Panc1 (cell line): ENCODE measurements at regions not wholly inside any gene's neighbourhood (a gene's known extent, or its start where the extent isn't known, plus 50 kb on each side); places are given as distances from the start of the nearest gene placed in this dataset.

Source experiments
- ATAC-seq: fragments of 200-7000 bp; cut with Tn5 transposase; 2 replicates; pipeline ENCODE4 v1.9.1; 2020; ENCODE audit warnings: mild to moderate bottlenecking, moderate library complexity
- BruUV-seq: library from RNA; stranded (reverse); fragments of 400-500 nt; replicated peaks from 2 replicates; lab custom pipeline; 2021; lab: Mats Ljungman, UMichigan
- CTCF ChIA-PET: fragments of 300-600 bp; sonication (Branson Sonifier 250); formaldehyde crosslinking; loops from one replicate; lab custom pipeline; 2022; ENCODE audit warnings: antibody characterized with exemption; lab: Charles Lee
- POLR2A ChIA-PET: fragments of 300-600 bp; sonication (Branson Sonifier 250); formaldehyde crosslinking; loops from one replicate; lab custom pipeline; 2022; ENCODE audit warnings: antibody characterized with exemption; lab: Charles Lee
- DNase-seq: peaks from one replicate; pipeline ENCODE4 v3.0.0-alpha.2; 2010; ENCODE audit warnings: low read depth, low spot score
- H3K27ac ChIP-seq: 2 replicates; pipeline ENCODE4 v1.5.1; 2011; ENCODE audit warnings: mild to moderate bottlenecking, low read length, inconsistent platforms
- H3K27me3 ChIP-seq: fragments of 200-500 bp; sonication (Bioruptor generic); 2 replicates; pipeline ENCODE4 v1.6.0; 2014; ENCODE audit warnings: low read length, inconsistent platforms; ENCODE audit not compliant: control insufficient read depth, insufficient read depth
- H3K36me3 ChIP-seq: fragments of 200-500 bp; sonication (Bioruptor generic); 2 replicates; pipeline ENCODE4 v1.5.1; 2014; ENCODE audit warnings: inconsistent platforms, mild to moderate bottlenecking, low read length, moderate library complexity; ENCODE audit not compliant: control insufficient read depth, insufficient read depth
- H3K4me1 ChIP-seq: 2 replicates; pipeline ENCODE4 v1.5.1; 2011; ENCODE audit warnings: inconsistent platforms, mild to moderate bottlenecking, low read length, moderate library complexity; ENCODE audit not compliant: control insufficient read depth, insufficient read depth
- H3K4me3 ChIP-seq, 2 experiments: 2 replicates each; pipeline ENCODE4 v1.5.1; 2011 to 2012; ENCODE audit warnings: low read depth in 2 of 2, low read length in 2 of 2, mild to moderate bottlenecking in 2 of 2, inconsistent platforms in 1 of 2, moderate library complexity in 1 of 2
- H3K9me3 ChIP-seq: fragments of 200-500 bp; sonication (Bioruptor generic); 2 replicates; pipeline ENCODE4 v1.5.1; 2014; ENCODE audit warnings: low read depth, mild to moderate bottlenecking, inconsistent platforms, low read length, moderate library complexity; ENCODE audit not compliant: control insufficient read depth, insufficient read depth
- POLR2AphosphoS5 ChIP-seq: IDR thresholded peaks from 2 replicates; pipeline ENCODE4 v1.6.1; 2012; ENCODE audit warnings: mild to moderate bottlenecking, low read depth, low read length, moderate library complexity
- SIN3A ChIP-seq: IDR thresholded peaks from 2 replicates; pipeline ENCODE4 v1.6.1; 2012; ENCODE audit warnings: low read depth, mild to moderate bottlenecking, low read length, moderate library complexity, borderline replicate concordance; ENCODE audit not compliant: insufficient read depth
- TCF7L2 ChIP-seq: IDR thresholded peaks from 2 replicates; pipeline ENCODE4 v1.6.1; 2011; ENCODE audit warnings: mild to moderate bottlenecking, low read depth, low read length, inconsistent platforms
- in situ Hi-C: cut with HindIII; loops from 2 replicates; pipeline ENCODE4 v1.10.0; 2016; ENCODE audit warnings: low sequenced_read_pairs, low pct_unique_long_range_greater_than_20kb
- intact Hi-C: fragments of 100-400 bp; cut with micrococcal nuclease; formaldehyde crosslinking; loops from one replicate; pipeline ENCODE4 v1.10.0; 2022; ENCODE audit not compliant: unreplicated experiment
- TF ChIP-seq, protein P1 (sequence below), 2 experiments: IDR thresholded peaks; 2 replicates each; pipeline ENCODE4 v1.6.1; 2011 to 2012; ENCODE audit warnings: low read depth in 2 of 2, control low read depth in 1 of 2, low read length in 1 of 2, mild to moderate bottlenecking in 1 of 2, moderate library complexity in 1 of 2; ENCODE audit not compliant: insufficient read depth in 1 of 2
- TF ChIP-seq, protein P2 (sequence below): fragments of 450-650 bp; IDR thresholded peaks from 2 replicates; pipeline ENCODE4 v1.5.1; 2017; ENCODE audit warnings: mild to moderate bottlenecking

DNA sequence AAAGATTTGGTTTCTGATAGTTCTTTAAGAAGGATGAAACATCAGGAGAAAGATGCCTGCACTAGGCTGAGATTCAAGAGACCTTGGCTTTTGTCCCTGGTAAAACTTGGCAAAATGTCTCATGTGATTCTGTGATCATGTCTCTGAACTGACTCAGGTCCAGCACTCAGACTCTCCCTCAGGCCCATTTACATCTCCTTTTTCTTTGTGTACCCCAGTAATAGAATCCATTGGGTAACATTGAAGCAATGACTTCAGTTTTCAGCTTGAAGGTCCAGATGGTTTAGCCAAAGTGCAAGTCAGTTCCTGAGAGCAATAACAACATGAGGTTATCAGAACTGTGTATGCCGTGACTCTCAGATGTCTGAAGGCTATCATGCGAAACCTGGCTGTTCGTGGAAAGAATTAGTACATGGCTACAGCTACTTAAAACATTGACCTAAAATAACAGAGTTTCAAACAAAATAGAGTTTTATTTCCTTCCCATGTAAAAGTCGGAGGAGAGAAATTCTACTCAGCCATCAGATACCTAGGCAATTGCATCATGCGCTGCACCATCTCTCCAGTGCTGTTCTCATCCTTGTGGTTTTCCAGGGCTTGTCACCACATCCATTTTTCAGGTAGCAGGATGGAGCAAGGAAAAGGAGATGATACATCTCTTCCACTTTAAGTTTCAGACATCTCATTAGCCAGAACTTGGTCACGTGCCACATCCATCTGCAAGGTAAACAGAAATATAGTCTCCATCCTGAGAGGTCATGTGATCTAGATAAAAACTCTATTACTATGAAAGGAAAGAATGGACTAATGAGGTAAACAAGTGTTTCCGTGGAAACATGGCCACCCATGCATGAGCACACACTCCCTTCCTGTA, 117.3 kb downstream of the POSTN start:
- no peak for ATAC-seq
- H3K27me3 ChIP-seq = no peaks in the 10 kb centered on the region
- POLR2A ChIA-PET = no interaction called here
- no peaks in the 10 kb centered on the region for H3K4me1 ChIP-seq
- intact Hi-C loops = no loop called here
- H3K9me3 ChIP-seq = no peaks in the 10 kb centered on the region
- no peak for TF ChIP-seq POLR2AphosphoS5
- TF ChIP-seq SIN3A = no peak
- TF ChIP-seq, protein P1, sequence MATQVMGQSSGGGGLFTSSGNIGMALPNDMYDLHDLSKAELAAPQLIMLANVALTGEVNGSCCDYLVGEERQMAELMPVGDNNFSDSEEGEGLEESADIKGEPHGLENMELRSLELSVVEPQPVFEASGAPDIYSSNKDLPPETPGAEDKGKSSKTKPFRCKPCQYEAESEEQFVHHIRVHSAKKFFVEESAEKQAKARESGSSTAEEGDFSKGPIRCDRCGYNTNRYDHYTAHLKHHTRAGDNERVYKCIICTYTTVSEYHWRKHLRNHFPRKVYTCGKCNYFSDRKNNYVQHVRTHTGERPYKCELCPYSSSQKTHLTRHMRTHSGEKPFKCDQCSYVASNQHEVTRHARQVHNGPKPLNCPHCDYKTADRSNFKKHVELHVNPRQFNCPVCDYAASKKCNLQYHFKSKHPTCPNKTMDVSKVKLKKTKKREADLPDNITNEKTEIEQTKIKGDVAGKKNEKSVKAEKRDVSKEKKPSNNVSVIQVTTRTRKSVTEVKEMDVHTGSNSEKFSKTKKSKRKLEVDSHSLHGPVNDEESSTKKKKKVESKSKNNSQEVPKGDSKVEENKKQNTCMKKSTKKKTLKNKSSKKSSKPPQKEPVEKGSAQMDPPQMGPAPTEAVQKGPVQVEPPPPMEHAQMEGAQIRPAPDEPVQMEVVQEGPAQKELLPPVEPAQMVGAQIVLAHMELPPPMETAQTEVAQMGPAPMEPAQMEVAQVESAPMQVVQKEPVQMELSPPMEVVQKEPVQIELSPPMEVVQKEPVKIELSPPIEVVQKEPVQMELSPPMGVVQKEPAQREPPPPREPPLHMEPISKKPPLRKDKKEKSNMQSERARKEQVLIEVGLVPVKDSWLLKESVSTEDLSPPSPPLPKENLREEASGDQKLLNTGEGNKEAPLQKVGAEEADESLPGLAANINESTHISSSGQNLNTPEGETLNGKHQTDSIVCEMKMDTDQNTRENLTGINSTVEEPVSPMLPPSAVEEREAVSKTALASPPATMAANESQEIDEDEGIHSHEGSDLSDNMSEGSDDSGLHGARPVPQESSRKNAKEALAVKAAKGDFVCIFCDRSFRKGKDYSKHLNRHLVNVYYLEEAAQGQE (IDR thresholded peaks at IDR 0.05; ENCODE audit: insufficient read depth in 1 of 2, low read depth in 2 of 2, low read length in 1 of 2) = no peak
- TF ChIP-seq TCF7L2 = no peak
- TF ChIP-seq, protein P2, sequence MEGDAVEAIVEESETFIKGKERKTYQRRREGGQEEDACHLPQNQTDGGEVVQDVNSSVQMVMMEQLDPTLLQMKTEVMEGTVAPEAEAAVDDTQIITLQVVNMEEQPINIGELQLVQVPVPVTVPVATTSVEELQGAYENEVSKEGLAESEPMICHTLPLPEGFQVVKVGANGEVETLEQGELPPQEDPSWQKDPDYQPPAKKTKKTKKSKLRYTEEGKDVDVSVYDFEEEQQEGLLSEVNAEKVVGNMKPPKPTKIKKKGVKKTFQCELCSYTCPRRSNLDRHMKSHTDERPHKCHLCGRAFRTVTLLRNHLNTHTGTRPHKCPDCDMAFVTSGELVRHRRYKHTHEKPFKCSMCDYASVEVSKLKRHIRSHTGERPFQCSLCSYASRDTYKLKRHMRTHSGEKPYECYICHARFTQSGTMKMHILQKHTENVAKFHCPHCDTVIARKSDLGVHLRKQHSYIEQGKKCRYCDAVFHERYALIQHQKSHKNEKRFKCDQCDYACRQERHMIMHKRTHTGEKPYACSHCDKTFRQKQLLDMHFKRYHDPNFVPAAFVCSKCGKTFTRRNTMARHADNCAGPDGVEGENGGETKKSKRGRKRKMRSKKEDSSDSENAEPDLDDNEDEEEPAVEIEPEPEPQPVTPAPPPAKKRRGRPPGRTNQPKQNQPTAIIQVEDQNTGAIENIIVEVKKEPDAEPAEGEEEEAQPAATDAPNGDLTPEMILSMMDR = no peak
- in situ Hi-C loops = no loop called here
- DNase-seq = no peak
- no peaks in the 10 kb centered on the region for H3K36me3 ChIP-seq
- CTCF ChIA-PET = no interaction called here
- H3K27ac ChIP-seq = no peak overlapping the region
- no TSS peak for BruUV-seq
- no peak overlapping the region for H3K4me3 ChIP-seq

DNA sequence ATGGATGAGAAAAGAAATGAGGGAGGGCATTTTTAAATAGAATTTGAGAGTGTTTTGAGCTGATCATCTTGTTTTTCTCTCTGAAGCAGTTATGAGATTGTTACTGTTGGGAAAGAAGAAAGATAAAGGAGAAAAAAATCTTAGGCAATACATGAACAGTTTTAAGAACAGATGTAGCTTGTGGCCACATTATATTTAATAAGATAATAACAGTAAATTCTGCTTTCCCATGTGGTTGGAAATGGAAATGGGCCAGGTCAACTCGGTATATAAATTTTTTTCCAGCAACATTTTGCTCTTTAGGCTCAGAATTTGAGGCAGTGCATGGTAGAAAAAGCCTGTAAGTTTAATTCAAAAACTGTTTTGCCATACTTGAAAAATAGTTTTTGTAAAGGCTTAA, 118.7 kb downstream of the POSTN start:
- Histone ChIP-seq H3K9me3 (no peaks in the 10 kb centered on the region), H3K4me1 (no peaks in the 10 kb centered on the region), H3K27ac (no peak overlapping the region), H3K27me3 (no peaks in the 10 kb centered on the region), H3K36me3 (no peaks in the 10 kb centered on the region), H3K4me3 (no peak overlapping the region)
- intact Hi-C loops = no loop called here
- ATAC-seq (no peak), DNase-seq (no peak)
- in situ Hi-C loops = no loop called here
- CTCF ChIA-PET = no interaction called here
- no TSS peak for BruUV-seq
- POLR2A ChIA-PET = no interaction called here
- TF ChIP-seq TCF7L2 (no peak), SIN3A (no peak), POLR2AphosphoS5 (no peak)
- TF ChIP-seq, protein P1 (IDR thresholded peaks at IDR 0.05; ENCODE audit: insufficient read depth in 1 of 2, low read depth in 2 of 2, low read length in 1 of 2) = no peak
- TF ChIP-seq, protein P2 = no peak
